ENCODE measurements at regions not wholly inside any gene's neighbourhood (a gene's known extent, or its start where the extent isn't known, plus 50 kb on each side); places are given as distances from the start of the nearest gene placed in this dataset.

DNA sequence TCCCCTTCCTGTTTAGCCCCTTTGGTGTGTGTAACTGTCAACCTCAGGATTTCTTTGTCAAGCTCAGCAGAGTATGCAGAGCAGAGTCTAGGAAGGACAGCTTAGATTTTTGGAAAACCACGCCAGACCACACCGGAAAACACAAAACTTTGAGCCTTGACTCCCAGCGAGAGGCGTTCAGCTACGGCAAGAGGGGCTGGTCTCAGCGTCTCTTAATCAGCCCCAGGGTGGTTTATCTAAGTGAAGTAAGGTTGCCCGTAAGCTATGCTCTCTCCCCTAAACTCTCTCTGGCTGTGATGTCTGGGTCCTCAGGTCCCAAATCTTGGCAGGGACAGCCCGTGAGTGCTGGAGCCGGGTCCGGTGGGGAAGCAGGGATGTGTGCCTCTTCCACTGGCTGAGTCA lies 230.9 kb downstream of the KLF6 start:
- no peak for TF ChIP-seq BACH2 (CRISPR knock-in tag; IDR thresholded peaks at IDR 0.05; ENCODE audit: borderline replicate concordance)
- TF ChIP-seq, protein P1, sequence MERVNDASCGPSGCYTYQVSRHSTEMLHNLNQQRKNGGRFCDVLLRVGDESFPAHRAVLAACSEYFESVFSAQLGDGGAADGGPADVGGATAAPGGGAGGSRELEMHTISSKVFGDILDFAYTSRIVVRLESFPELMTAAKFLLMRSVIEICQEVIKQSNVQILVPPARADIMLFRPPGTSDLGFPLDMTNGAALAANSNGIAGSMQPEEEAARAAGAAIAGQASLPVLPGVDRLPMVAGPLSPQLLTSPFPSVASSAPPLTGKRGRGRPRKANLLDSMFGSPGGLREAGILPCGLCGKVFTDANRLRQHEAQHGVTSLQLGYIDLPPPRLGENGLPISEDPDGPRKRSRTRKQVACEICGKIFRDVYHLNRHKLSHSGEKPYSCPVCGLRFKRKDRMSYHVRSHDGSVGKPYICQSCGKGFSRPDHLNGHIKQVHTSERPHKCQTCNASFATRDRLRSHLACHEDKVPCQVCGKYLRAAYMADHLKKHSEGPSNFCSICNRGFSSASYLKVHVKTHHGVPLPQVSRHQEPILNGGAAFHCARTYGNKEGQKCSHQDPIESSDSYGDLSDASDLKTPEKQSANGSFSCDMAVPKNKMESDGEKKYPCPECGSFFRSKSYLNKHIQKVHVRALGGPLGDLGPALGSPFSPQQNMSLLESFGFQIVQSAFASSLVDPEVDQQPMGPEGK (CRISPR knock-in tag; IDR thresholded peaks at IDR 0.05; ENCODE audit: borderline replicate concordance) = no peak
- no peak for TF ChIP-seq ZC3H10 (CRISPR knock-in tag; IDR thresholded peaks at IDR 0.05)
- no peak for TF ChIP-seq ARNTL (CRISPR knock-in tag; IDR thresholded peaks at IDR 0.05; ENCODE audit: borderline replicate concordance, low read depth)
- no peak for TF ChIP-seq ZFP30 (CRISPR knock-in tag; IDR thresholded peaks at IDR 0.05)
- TF ChIP-seq TCF4 (CRISPR knock-in tag; IDR thresholded peaks at IDR 0.05; ENCODE audit: borderline replicate concordance) = no peak
- no peak for TF ChIP-seq ZNF565 (CRISPR knock-in tag; conservative IDR thresholded peaks at IDR 0.05; ENCODE audit: low read depth)
